HepG2 (cell line): ENCODE measurements at regions not wholly inside any gene's neighbourhood (a gene's known extent, or its start where the extent isn't known, plus 50 kb on each side); places are given as distances from the start of the nearest gene placed in this dataset.

ENCODE experiments used
- ATAC-seq: fragments of 200-7000 bp; cut with Tn5 transposase; 3 replicates; pipeline ENCODE4 v1.9.1; 2020; ENCODE audit warnings: mild to moderate bottlenecking, moderate library complexity
- BruUV-seq: library from RNA; stranded (reverse); fragments of 400-500 nt; replicated peaks from 2 replicates; lab custom pipeline; 2021; lab: Mats Ljungman, UMichigan
- CTCF ChIA-PET: fragments of 300-600 bp; formaldehyde crosslinking; extraction: SDS; loops from one replicate; lab custom pipeline; 2021; ENCODE audit warnings: low total read pairs, inconsistent platforms, low intra/inter-chr PET ratio; lab: Yijun Ruan, JAX
- POLR2A ChIA-PET: fragments of 350-600 bp; sonication (Branson Sonifier 250); formaldehyde crosslinking; loops from one replicate; lab custom pipeline; 2020; ENCODE audit warnings: antibody characterized with exemption, inconsistent platforms; lab: Yijun Ruan, JAX
- DNase-seq: peaks from one replicate; pipeline ENCODE4 v3.0.0-alpha.2; 2015; ENCODE audit warnings: low spot score
- FAIRE-seq: peaks from 3 replicates; lab custom pipeline; 2011; peaks lifted over from hg19 to GRCh38; lab: Jason Lieb, UNC
- H2AFZ ChIP-seq: one replicate; pipeline ENCODE4 v1.6.1; 2011; ENCODE audit warnings: low read length, inconsistent platforms
- H3K27ac ChIP-seq: fragments of 300-600 bp; 3 replicates; pipeline ENCODE4 v1.8.0; 2011; ENCODE audit warnings: mixed run types, mild to moderate bottlenecking, mixed read lengths, low read length, inconsistent platforms; ENCODE audit not compliant: insufficient read depth; ENCODE audit errors: extremely low read length
- H3K27me3 ChIP-seq, 2 experiments: fragments of 200-600 bp in 1 of 2; 2 replicates in 1 of 2; 3 replicates in 1 of 2; pipeline versions ENCODE4 v1.6.0 to v1.8.0; 2011; ENCODE audit warnings: low read length in 2 of 2, mild to moderate bottlenecking in 2 of 2, moderate library complexity in 2 of 2, inconsistent platforms in 1 of 2; ENCODE audit not compliant: insufficient read depth in 2 of 2, control insufficient read depth in 1 of 2
- H3K36me3 ChIP-seq, 2 experiments: fragments of 200-600 bp in 1 of 2; replicated peaks in 1 of 2; 2 replicates in 1 of 2; 3 replicates in 1 of 2; pipeline versions ENCODE4 v1.5.1 to v1.8.0; 2011; ENCODE audit warnings: low read length in 2 of 2, inconsistent platforms in 1 of 2; ENCODE audit not compliant: insufficient read depth in 2 of 2, control insufficient read depth in 1 of 2
- H3K4me1 ChIP-seq: 2 replicates; pipeline ENCODE4 v1.5.1; 2012; ENCODE audit warnings: low read length, inconsistent platforms; ENCODE audit not compliant: insufficient read depth
- H3K4me2 ChIP-seq: 2 replicates; pipeline ENCODE4 v1.6.0; 2011; ENCODE audit warnings: low read depth, low read length, inconsistent platforms
- H3K4me3 ChIP-seq, 3 experiments: fragments of 200-600 bp in 1 of 3; sonication (generic), shearing (Covaris generic) in 1 of 3; replicated peaks in 1 of 3; 2 replicates each; pipeline ENCODE4 v1.5.1; 2011 to 2016; ENCODE audit warnings: low read length in 3 of 3, inconsistent platforms in 2 of 3, low read depth in 2 of 3, mild to moderate bottlenecking in 2 of 3, control low read depth in 1 of 3, mixed read lengths in 1 of 3; ENCODE audit not compliant: insufficient read depth in 1 of 3
- H3K79me2 ChIP-seq: one replicate; pipeline ENCODE4 v1.6.1; 2011; ENCODE audit warnings: low read length, inconsistent platforms; ENCODE audit not compliant: insufficient read depth
- H3K9ac ChIP-seq: 2 replicates; pipeline ENCODE4 v1.6.0; 2011; ENCODE audit warnings: mild to moderate bottlenecking, low read depth, low read length, inconsistent platforms; ENCODE audit not compliant: insufficient read depth
- H3K9me3 ChIP-seq: 2 replicates; pipeline ENCODE4 v1.5.1; 2012; ENCODE audit warnings: mild to moderate bottlenecking, low read length
- H4K20me1 ChIP-seq: 2 replicates; pipeline ENCODE4 v1.6.0; 2011; ENCODE audit warnings: inconsistent platforms, mild to moderate bottlenecking, low read length, moderate library complexity; ENCODE audit not compliant: insufficient read depth
- EZH2 ChIP-seq: conservative IDR thresholded peaks from 2 replicates; pipeline ENCODE4 v1.6.1; 2012; ENCODE audit warnings: mild to moderate bottlenecking, low read depth, low read length, moderate library complexity
- LBX2 ChIP-seq: sonication (generic); formaldehyde crosslinking; IDR thresholded peaks from 2 replicates; pipeline ENCODE4 v1.5.0; 2020; ENCODE audit warnings: missing genetic modification reagents, mild to moderate bottlenecking, borderline replicate concordance
- NCOA5 ChIP-seq: sonication (generic); formaldehyde crosslinking; IDR thresholded peaks from 2 replicates; pipeline ENCODE4 v1.4.0; 2020; ENCODE audit warnings: missing genetic modification reagents
- NFKBIZ ChIP-seq: IDR thresholded peaks from 2 replicates; pipeline ENCODE4 v1.6.1; 2018; ENCODE audit warnings: missing genetic modification reagents, missing compliant biosample characterization
- RBM39 ChIP-seq: fragments of 200-400 bp; formaldehyde crosslinking; IDR thresholded peaks from one replicate; pipeline ENCODE4 v1.6.1; 2018; ENCODE audit warnings: antibody characterized with exemption, mild to moderate bottlenecking, low read depth, low read length; ENCODE audit not compliant: poor library complexity, severe bottlenecking
- RNF2 ChIP-seq: fragments of 450-650 bp; conservative IDR thresholded peaks from 2 replicates; pipeline ENCODE4 v1.6.1; 2016; ENCODE audit warnings: low read depth
- ZIK1 ChIP-seq: sonication (generic); formaldehyde crosslinking; IDR thresholded peaks from 2 replicates; pipeline ENCODE4 v1.5.0; 2020; ENCODE audit warnings: mild to moderate bottlenecking, low read depth, missing genetic modification reagents, borderline replicate concordance
- ZNF275 ChIP-seq: sonication (generic); formaldehyde crosslinking; IDR thresholded peaks from 2 replicates; pipeline ENCODE4 v1.8.0; 2022; ENCODE audit warnings: missing genetic modification reagents, mild to moderate bottlenecking, inconsistent platforms, borderline replicate concordance
- ZNF331 ChIP-seq: sonication (generic); formaldehyde crosslinking; IDR thresholded peaks from 2 replicates; pipeline ENCODE4 v1.4.0; 2020; ENCODE audit warnings: missing genetic modification reagents
- ZNF333 ChIP-seq: sonication (generic); formaldehyde crosslinking; IDR thresholded peaks from 2 replicates; pipeline ENCODE4 v1.4.0; 2020; ENCODE audit warnings: mild to moderate bottlenecking, missing genetic modification reagents, borderline replicate concordance
- ZNF33A ChIP-seq: sonication (generic); formaldehyde crosslinking; IDR thresholded peaks from 2 replicates; pipeline ENCODE4 v1.5.1; 2020; ENCODE audit warnings: missing genetic modification reagents, mild to moderate bottlenecking, moderate library complexity, borderline replicate concordance
- ZNF558 ChIP-seq: sonication (generic); formaldehyde crosslinking; IDR thresholded peaks from 2 replicates; pipeline ENCODE4 v1.9.0; 2022; ENCODE audit warnings: mild to moderate bottlenecking, missing genetic modification reagents, borderline replicate concordance
- ZNF639 ChIP-seq: conservative IDR thresholded peaks from 2 replicates; pipeline ENCODE4 v1.6.1; 2018; ENCODE audit warnings: missing genetic modification reagents
- ZNF841 ChIP-seq: sonication (generic); formaldehyde crosslinking; IDR thresholded peaks from 2 replicates; pipeline ENCODE4 v1.8.1; 2023; ENCODE audit warnings: missing genetic modification reagents, borderline replicate concordance
- ZSCAN9 ChIP-seq: IDR thresholded peaks from 2 replicates; pipeline ENCODE4 v1.6.1; 2016; ENCODE audit warnings: borderline replicate concordance
- WGBS: methylation state at CpG from one replicate; pipeline ENCODE4 v1.1.6; 2017; ENCODE audit warnings: low lambda C conversion rate; 5-methylcytosine and 5-hydroxymethylcytosine counted together
- in situ Hi-C: cut with HindIII; loops from 2 replicates; pipeline ENCODE4 v1.10.0; 2017; ENCODE audit warnings: low pct_unique_long_range_greater_than_20kb; ENCODE audit not compliant: extremely low pct_ligation_motif_present
- intact Hi-C: fragments of 100-400 bp; cut with micrococcal nuclease; formaldehyde crosslinking; loops from one replicate; pipeline ENCODE4 v1.10.0; 2022; ENCODE audit not compliant: unreplicated experiment

GRCh38 chr16:72284042-72284789 lies 112.3 kb upstream of the PMFBP1 start:
- ChIA-PET POLR2A (no interaction called here), CTCF (no interaction called here)
- Histone ChIP-seq H3K4me2 (no peak overlapping the region), H2AFZ (no peak overlapping the region), H3K4me3 (no peak overlapping the region), H3K9me3 (no peaks in the 10 kb centered on the region), H3K4me1 (peaks cover 2% of the 10 kb centered on the region; the same call in 1 of the 2 replicates), H3K36me3 (0 out of 5 replicates have a peak, but pooled peaks cover 0 to 2% of the 10 kb centered on the region in 2 experiments), H3K27ac (no peak overlapping the region), H3K27me3 (no peaks in the 10 kb centered on the region), H4K20me1 (no peaks in the 10 kb centered on the region), H3K79me2 (no peaks in the 10 kb centered on the region), H3K9ac (no peak overlapping the region)
- DNase-seq (no peak), FAIRE-seq (no peak), ATAC-seq (no peak)
- no TSS peak for BruUV-seq
- no peak for TF ChIP-seq NFKBIZ
- no peak for TF ChIP-seq ZNF841 (CRISPR knock-in tag)
- no peak for TF ChIP-seq LBX2 (CRISPR knock-in tag)
- TF ChIP-seq EZH2: no peak
- no peak for TF ChIP-seq NCOA5 (CRISPR knock-in tag)
- no peak for TF ChIP-seq ZIK1 (CRISPR knock-in tag)
- TF ChIP-seq ZNF333 (CRISPR knock-in tag): no peak
- intact Hi-C loops: no loop called here
- WGBS: 92% methylated on average over 13 of the region's 13 CpGs
- in situ Hi-C loops: no loop called here

- no peak overlapping the region for H3K4me2 ChIP-seq
- H3K4me3 ChIP-seq: no peak overlapping the region
- no peaks in the 10 kb centered on the region for H3K27me3 ChIP-seq
- in situ Hi-C loops (no loop called here), intact Hi-C loops (no loop called here)
- POLR2A ChIA-PET: no interaction called here
- 0 out of 5 replicates have a peak, but pooled peaks cover 0 to 2% of the 10 kb centered on the region in 2 experiments for H3K36me3 ChIP-seq
- H3K4me1 ChIP-seq: peaks cover 8% of the 10 kb centered on the region; the same call in 1 of the 2 replicates
- ATAC-seq: no peak
- CTCF ChIA-PET: no interaction called here
- H3K27ac ChIP-seq: no peak overlapping the region
- TF ChIP-seq ZNF331 (no peak), RBM39 (no peak), RNF2 (no peak), ZNF33A (CRISPR knock-in tag) (no peak), ZNF558 (CRISPR knock-in tag) (no peak), ZNF639 (CRISPR knock-in tag) (no peak), ZNF275 (no peak), ZSCAN9 (CRISPR knock-in tag) (no peak)
- FAIRE-seq: no peak
- 92% methylated on average over 1 of the region's 1 CpG for WGBS
- H3K9ac ChIP-seq: no peak overlapping the region
- no peaks in the 10 kb centered on the region for H3K9me3 ChIP-seq
- H4K20me1 ChIP-seq: no peaks in the 10 kb centered on the region
- H3K79me2 ChIP-seq: no peaks in the 10 kb centered on the region
- no TSS peak for BruUV-seq
- DNase-seq: no peak
- no peak overlapping the region for H2AFZ ChIP-seq
Observed at GRCh38 chr16:72282362-72282761, 110.4 kb upstream of the PMFBP1 start.
